Suppressor macrophage treated with lipopolysaccharide for 4 hours (primary cell): ENCODE measurements at regions not wholly inside any gene's neighbourhood (a gene's known extent, or its start where the extent isn't known, plus 50 kb on each side); places are given as distances from the start of the nearest gene placed in this dataset.
"Not testable (repeated sequence)": the region's sequence is repeated elsewhere in the genome, so short reads cannot be mapped to it uniquely, and the experiment has no call there.

Source experiments
- DNase-seq: peaks from one replicate; pipeline ENCODE4 v3.0.0-alpha.2; 2020

- no peak for DNase-seq
Measured at GRCh38 chr6:163888030-163888819, 473.7 kb downstream of the QKI start.

GRCh38 chr6:163886428-163886827 lies 471.9 kb downstream of the QKI start:
- no peak for DNase-seq

GRCh38 chr6:163883984-163884383 lies 469.5 kb downstream of the QKI start:
- DNase-seq, result peak; percentile 72

- DNase-seq, result no peak
Measured at GRCh38 chr6:163878698-163879097, 464.2 kb downstream of the QKI start.

GRCh38 chr6:163877877-163878639 lies 463.5 kb downstream of the QKI start:
- no peak for DNase-seq

- no peak for DNase-seq
Measured at GRCh38 chr6:163876391-163876790, 461.9 kb downstream of the QKI start.

- no peak for DNase-seq
Measured at GRCh38 chr6:163874784-163875183, 460.3 kb downstream of the QKI start.

- no peak for DNase-seq
Measured at GRCh38 chr6:163872335-163872734, 457.8 kb downstream of the QKI start.

GRCh38 chr6:163871616-163872015 lies 457.1 kb downstream of the QKI start:
- DNase-seq, result no peak

GRCh38 chr6:163867518-163868292 lies 453.2 kb downstream of the QKI start:
- DNase-seq, result no peak

- DNase-seq, result no peak
Measured at GRCh38 chr6:163866192-163866591, 451.7 kb downstream of the QKI start.

GRCh38 chr6:163863565-163863964 lies 449.0 kb downstream of the QKI start:
- no peak for DNase-seq

GRCh38 chr6:163862701-163863100 lies 448.2 kb downstream of the QKI start:
- no peak for DNase-seq

- no peak for DNase-seq
Measured at GRCh38 chr6:163861627-163862026, 447.1 kb downstream of the QKI start.

GRCh38 chr6:163860287-163861081 lies 446.0 kb downstream of the QKI start:
- no peak for DNase-seq

- DNase-seq, result not testable (repeated sequence)
Measured at GRCh38 chr6:163858870-163859269, 444.4 kb downstream of the QKI start.

- no peak for DNase-seq
Measured at GRCh38 chr6:163857421-163857820, 442.9 kb downstream of the QKI start.

- DNase-seq, result no peak
Measured at GRCh38 chr6:163850874-163851273, 436.4 kb downstream of the QKI start.

GRCh38 chr6:163844761-163845160 lies 430.2 kb downstream of the QKI start:
- DNase-seq, result no peak

- DNase-seq, result no peak
Measured at GRCh38 chr6:163844357-163844756, 429.8 kb downstream of the QKI start.

GRCh38 chr6:163843218-163843617 lies 428.7 kb downstream of the QKI start:
- DNase-seq, result no peak

GRCh38 chr6:163842467-163842866 lies 427.9 kb downstream of the QKI start:
- DNase-seq, result no peak

GRCh38 chr6:163841733-163842132 lies 427.2 kb downstream of the QKI start:
- no peak for DNase-seq
